Endothelial cell (in vitro differentiated cells): ENCODE measurements at regions not wholly inside any gene's neighbourhood (a gene's known extent, or its start where the extent isn't known, plus 50 kb on each side); places are given as distances from the start of the nearest gene placed in this dataset.

ENCODE experiments used
- DNase-seq: peaks from one replicate; pipeline ENCODE4 v3.0.0; 2021; ENCODE audit warnings: low spot score
- H3K27ac Mint-ChIP-seq: one replicate; pipeline ENCODE4 v1.8.0; 2021; ENCODE audit warnings: mixed read lengths, inconsistent platforms; ENCODE audit not compliant: unreplicated experiment
- H3K27me3 Mint-ChIP-seq: one replicate; pipeline ENCODE4 v1.8.0; 2021; ENCODE audit warnings: mild to moderate bottlenecking, moderate library complexity, mixed read lengths, inconsistent platforms; ENCODE audit not compliant: unreplicated experiment
- H3K36me3 Mint-ChIP-seq: one replicate; pipeline ENCODE4 v1.8.0; 2021; ENCODE audit warnings: mild to moderate bottlenecking, low read depth, mixed read lengths, inconsistent platforms; ENCODE audit not compliant: unreplicated experiment
- H3K4me1 Mint-ChIP-seq: one replicate; pipeline ENCODE4 v1.8.0; 2021; ENCODE audit warnings: mild to moderate bottlenecking, mixed read lengths, inconsistent platforms; ENCODE audit not compliant: unreplicated experiment
- H3K4me3 Mint-ChIP-seq: one replicate; pipeline ENCODE4 v1.8.0; 2021; ENCODE audit warnings: mild to moderate bottlenecking, mixed read lengths, inconsistent platforms; ENCODE audit not compliant: unreplicated experiment
- H3K9me3 Mint-ChIP-seq: one replicate; pipeline ENCODE4 v1.8.0; 2021; ENCODE audit warnings: mixed read lengths, inconsistent platforms; ENCODE audit not compliant: unreplicated experiment
- CTCF ChIP-seq: fragments of 200-600 bp; sonication (generic); IDR thresholded peaks from one replicate; pipeline ENCODE4 v1.5.0; 2021; ENCODE audit warnings: antibody characterized with exemption; ENCODE audit not compliant: unreplicated experiment

- DNase-seq: no peak
- peaks cover 41% of the 10 kb centered on the region for H3K9me3 Mint-ChIP-seq
- no peak overlapping the region for H3K27ac Mint-ChIP-seq
- peaks cover 13% of the 10 kb centered on the region for H3K27me3 Mint-ChIP-seq
- no peak for TF ChIP-seq CTCF
- peaks cover 16% of the 10 kb centered on the region for H3K36me3 Mint-ChIP-seq
- H3K4me1 Mint-ChIP-seq: no peaks in the 10 kb centered on the region
- H3K4me3 Mint-ChIP-seq: no peak overlapping the region
These were observed 275.4 kb downstream of the GLRX3 start for GRCh38 chr10:130411496-130412085.

- Mint-ChIP-seq H3K27me3 (peaks cover 18% of the 10 kb centered on the region), H3K36me3 (peaks cover 21% of the 10 kb centered on the region), H3K27ac (no peak overlapping the region), H3K4me3 (no peak overlapping the region), H3K9me3 (peaks cover 45% of the 10 kb centered on the region), H3K4me1 (no peaks in the 10 kb centered on the region)
- DNase-seq: no peak
- no peak for TF ChIP-seq CTCF
These were observed 276.1 kb downstream of the GLRX3 start for GRCh38 chr10:130412317-130412716.

- DNase-seq: no peak
- peak overlapping the region; percentile 24 for H3K4me3 Mint-ChIP-seq
These were observed 280.4 kb downstream of the GLRX3 start for GRCh38 chr10:130416334-130417150.

GRCh38 chr10:130418731-130419130 is 282.5 kb downstream of the GLRX3 start:
- H3K27me3 Mint-ChIP-seq: peaks cover 13% of the 10 kb centered on the region
- no peak overlapping the region for H3K27ac Mint-ChIP-seq
- H3K4me1 Mint-ChIP-seq: no peaks in the 10 kb centered on the region
- no peak overlapping the region for H3K4me3 Mint-ChIP-seq
- no peak for TF ChIP-seq CTCF
- peaks cover 17% of the 10 kb centered on the region for H3K36me3 Mint-ChIP-seq
- no peak for DNase-seq
- peaks cover 59% of the 10 kb centered on the region for H3K9me3 Mint-ChIP-seq

More at GRCh38 chr10:130416334-130417150, 280.4 kb downstream of the GLRX3 start:
- H3K27me3 Mint-ChIP-seq: peaks cover 15% of the 10 kb centered on the region
- H3K4me1 Mint-ChIP-seq: no peaks in the 10 kb centered on the region
- H3K36me3 Mint-ChIP-seq: peaks cover 12% of the 10 kb centered on the region
- no peak overlapping the region for H3K27ac Mint-ChIP-seq
- no peak for TF ChIP-seq CTCF
- peaks cover 49% of the 10 kb centered on the region for H3K9me3 Mint-ChIP-seq

- Mint-ChIP-seq H3K27me3 (peaks cover 5% of the 10 kb centered on the region), H3K36me3 (peaks cover 11% of the 10 kb centered on the region), H3K27ac (no peak overlapping the region), H3K4me3 (no peak overlapping the region), H3K9me3 (peaks cover 60% of the 10 kb centered on the region), H3K4me1 (no peaks in the 10 kb centered on the region)
- DNase-seq: no peak
- TF ChIP-seq CTCF: no peak
These were observed 285.7 kb downstream of the GLRX3 start for GRCh38 chr10:130421909-130422308.
